HepG2 (cell line): ENCODE measurements at regions not wholly inside any gene's neighbourhood (a gene's known extent, or its start where the extent isn't known, plus 50 kb on each side); places are given as distances from the start of the nearest gene placed in this dataset.

Experiments
- ATAC-seq: fragments of 200-7000 bp; cut with Tn5 transposase; 3 replicates; pipeline ENCODE4 v1.9.1; 2020; ENCODE audit warnings: mild to moderate bottlenecking, moderate library complexity
- BruUV-seq: library from RNA; stranded (reverse); fragments of 400-500 nt; replicated peaks from 2 replicates; lab custom pipeline; 2021; lab: Mats Ljungman, UMichigan
- CTCF ChIA-PET: fragments of 300-600 bp; formaldehyde crosslinking; extraction: SDS; loops from one replicate; lab custom pipeline; 2021; ENCODE audit warnings: low total read pairs, inconsistent platforms, low intra/inter-chr PET ratio; lab: Yijun Ruan, JAX
- POLR2A ChIA-PET: fragments of 350-600 bp; sonication (Branson Sonifier 250); formaldehyde crosslinking; loops from one replicate; lab custom pipeline; 2020; ENCODE audit warnings: antibody characterized with exemption, inconsistent platforms; lab: Yijun Ruan, JAX
- DNase-seq: peaks from one replicate; pipeline ENCODE4 v3.0.0-alpha.2; 2015; ENCODE audit warnings: low spot score
- FAIRE-seq: peaks from 3 replicates; lab custom pipeline; 2011; peaks lifted over from hg19 to GRCh38; lab: Jason Lieb, UNC
- H2AFZ ChIP-seq: one replicate; pipeline ENCODE4 v1.6.1; 2011; ENCODE audit warnings: low read length, inconsistent platforms
- H3K27ac ChIP-seq: fragments of 300-600 bp; 3 replicates; pipeline ENCODE4 v1.8.0; 2011; ENCODE audit warnings: mixed run types, mild to moderate bottlenecking, mixed read lengths, low read length, inconsistent platforms; ENCODE audit not compliant: insufficient read depth; ENCODE audit errors: extremely low read length
- H3K27me3 ChIP-seq, 2 experiments: fragments of 200-600 bp in 1 of 2; 2 replicates in 1 of 2; 3 replicates in 1 of 2; pipeline versions ENCODE4 v1.6.0 to v1.8.0; 2011; ENCODE audit warnings: low read length in 2 of 2, mild to moderate bottlenecking in 2 of 2, moderate library complexity in 2 of 2, inconsistent platforms in 1 of 2; ENCODE audit not compliant: insufficient read depth in 2 of 2, control insufficient read depth in 1 of 2
- H3K36me3 ChIP-seq, 2 experiments: fragments of 200-600 bp in 1 of 2; replicated peaks in 1 of 2; 2 replicates in 1 of 2; 3 replicates in 1 of 2; pipeline versions ENCODE4 v1.5.1 to v1.8.0; 2011; ENCODE audit warnings: low read length in 2 of 2, inconsistent platforms in 1 of 2; ENCODE audit not compliant: insufficient read depth in 2 of 2, control insufficient read depth in 1 of 2
- H3K4me1 ChIP-seq: 2 replicates; pipeline ENCODE4 v1.5.1; 2012; ENCODE audit warnings: low read length, inconsistent platforms; ENCODE audit not compliant: insufficient read depth
- H3K4me2 ChIP-seq: 2 replicates; pipeline ENCODE4 v1.6.0; 2011; ENCODE audit warnings: low read depth, low read length, inconsistent platforms
- H3K4me3 ChIP-seq, 3 experiments: fragments of 200-600 bp in 1 of 3; sonication (generic), shearing (Covaris generic) in 1 of 3; replicated peaks in 1 of 3; 2 replicates each; pipeline ENCODE4 v1.5.1; 2011 to 2016; ENCODE audit warnings: low read length in 3 of 3, inconsistent platforms in 2 of 3, low read depth in 2 of 3, mild to moderate bottlenecking in 2 of 3, control low read depth in 1 of 3, mixed read lengths in 1 of 3; ENCODE audit not compliant: insufficient read depth in 1 of 3
- H3K79me2 ChIP-seq: one replicate; pipeline ENCODE4 v1.6.1; 2011; ENCODE audit warnings: low read length, inconsistent platforms; ENCODE audit not compliant: insufficient read depth
- H3K9ac ChIP-seq: 2 replicates; pipeline ENCODE4 v1.6.0; 2011; ENCODE audit warnings: mild to moderate bottlenecking, low read depth, low read length, inconsistent platforms; ENCODE audit not compliant: insufficient read depth
- H3K9me3 ChIP-seq: 2 replicates; pipeline ENCODE4 v1.5.1; 2012; ENCODE audit warnings: mild to moderate bottlenecking, low read length
- H4K20me1 ChIP-seq: 2 replicates; pipeline ENCODE4 v1.6.0; 2011; ENCODE audit warnings: inconsistent platforms, mild to moderate bottlenecking, low read length, moderate library complexity; ENCODE audit not compliant: insufficient read depth
- ARNTL ChIP-seq: sonication (generic); formaldehyde crosslinking; IDR thresholded peaks from 2 replicates; pipeline ENCODE4 v1.4.0; 2020; ENCODE audit warnings: mild to moderate bottlenecking, missing genetic modification reagents
- CREB3 ChIP-seq: sonication (generic); formaldehyde crosslinking; IDR thresholded peaks from 2 replicates; pipeline ENCODE4 v1.5.0; 2020; ENCODE audit warnings: missing genetic modification reagents
- HDAC2 ChIP-seq: sonication (generic); formaldehyde crosslinking; IDR thresholded peaks from 2 replicates; pipeline ENCODE4 v1.4.0; 2020; ENCODE audit warnings: missing genetic modification reagents
- KAT8 ChIP-seq: IDR thresholded peaks from 2 replicates; pipeline ENCODE4 v1.6.1; 2016; ENCODE audit warnings: missing genetic modification reagents, missing compliant biosample characterization
- NFE2L1 ChIP-seq: sonication (generic); formaldehyde crosslinking; IDR thresholded peaks from 2 replicates; pipeline ENCODE4 v1.4.0; 2020; ENCODE audit warnings: missing genetic modification reagents, mild to moderate bottlenecking, borderline replicate concordance
- RARA ChIP-seq: IDR thresholded peaks from 2 replicates; pipeline ENCODE4 v1.6.1; 2016; ENCODE audit warnings: missing genetic modification reagents, missing compliant biosample characterization
- RELA ChIP-seq: sonication (generic); formaldehyde crosslinking; IDR thresholded peaks from 2 replicates; pipeline ENCODE4 v1.4.0; 2020; ENCODE audit warnings: missing genetic modification reagents
- ZBTB25 ChIP-seq: IDR thresholded peaks from 2 replicates; pipeline ENCODE4 v1.6.1; 2018; ENCODE audit warnings: missing genetic modification reagents
- ZBTB7A ChIP-seq: sonication (generic); formaldehyde crosslinking; IDR thresholded peaks from 2 replicates; pipeline ENCODE4 v1.8.0; 2022; ENCODE audit warnings: mild to moderate bottlenecking, missing genetic modification reagents
- ZNF546 ChIP-seq: sonication (generic); formaldehyde crosslinking; conservative IDR thresholded peaks from 2 replicates; pipeline ENCODE4 v1.8.1; 2023; ENCODE audit warnings: mild to moderate bottlenecking, missing genetic modification reagents
- ZNF770 ChIP-seq: sonication (generic); formaldehyde crosslinking; IDR thresholded peaks from 2 replicates; pipeline ENCODE4 v1.5.0; 2020; ENCODE audit warnings: mild to moderate bottlenecking, missing genetic modification reagents
- ZNF841 ChIP-seq: sonication (generic); formaldehyde crosslinking; IDR thresholded peaks from 2 replicates; pipeline ENCODE4 v1.8.1; 2023; ENCODE audit warnings: missing genetic modification reagents, borderline replicate concordance
- WGBS: methylation state at CpG from one replicate; pipeline ENCODE4 v1.1.6; 2017; ENCODE audit warnings: low lambda C conversion rate; 5-methylcytosine and 5-hydroxymethylcytosine counted together
- in situ Hi-C: cut with HindIII; loops from 2 replicates; pipeline ENCODE4 v1.10.0; 2017; ENCODE audit warnings: low pct_unique_long_range_greater_than_20kb; ENCODE audit not compliant: extremely low pct_ligation_motif_present
- intact Hi-C: fragments of 100-400 bp; cut with micrococcal nuclease; formaldehyde crosslinking; loops from one replicate; pipeline ENCODE4 v1.10.0; 2022; ENCODE audit not compliant: unreplicated experiment

- TF ChIP-seq ZNF770 (CRISPR knock-in tag) = no peak
- no peak for TF ChIP-seq ZBTB25 (CRISPR knock-in tag)
- no peak for TF ChIP-seq HDAC2
These were observed 350.6 kb upstream of the ARGLU1 start (continued) for GRCh38 chr13:106918557-106918860.

GRCh38 chr13:106917673-106918556 lies 350.0 kb upstream of the ARGLU1 start:
- no peaks in the 10 kb centered on the region for H3K79me2 ChIP-seq
- DNase-seq = no peak
- peak; percentile 99 for ATAC-seq
- ChIA-PET CTCF (interaction anchor here (1.0 kb wide), 1 partner anchor 1507 kb away, joined by 3 read pairs; no protein-coding TSS in a partner anchor), POLR2A (no interaction called here)
- WGBS = 35% methylated on average over 43 of the region's 63 CpGs
- peaks cover 0 to 6% of the 10 kb centered on the region in 2 experiments; a peak in 2 of 5 replicates for H3K27me3 ChIP-seq
- peak overlapping the region; percentile 53 to 75 (median 62); a peak in 5 of 6 replicates for H3K4me3 ChIP-seq
- peak overlapping the region; percentile 87 for H3K4me2 ChIP-seq
- H2AFZ ChIP-seq = peak overlapping the region; percentile 81
- in situ Hi-C loops (no loop called here), intact Hi-C loops (loop anchor here (1.0 to 10.0 kb wide), 4 partner anchors 206 to 833 kb away; partner anchors contain the start of gene EFNB2)
- H4K20me1 ChIP-seq = no peaks in the 10 kb centered on the region
- H3K27ac ChIP-seq = no peak overlapping the region
- H3K9me3 ChIP-seq = no peaks in the 10 kb centered on the region
- no peaks in the 10 kb centered on the region for H3K36me3 ChIP-seq
- H3K4me1 ChIP-seq = peaks cover 6% of the 10 kb centered on the region; the same call in 1 of the 2 replicates
- BruUV-seq = no TSS peak
- no peak for FAIRE-seq
- H3K9ac ChIP-seq = peak overlapping the region; percentile 55; the same call in 1 of the 2 replicates
- TF ChIP-seq KAT8 (0 out of 2 replicates have a peak, but pooled peaks have one; percentile 35), CREB3 (CRISPR knock-in tag) (no peak), NFE2L1 (CRISPR knock-in tag) (no peak), RELA (CRISPR knock-in tag) (no peak), RARA (no peak), ARNTL (CRISPR knock-in tag) (no peak), ZNF841 (CRISPR knock-in tag) (no peak), ZBTB7A (CRISPR knock-in tag) (no peak), ZNF546 (CRISPR knock-in tag) (no peak)
